Esophagus muscularis mucosa (tissue), 4 donors: ENCODE measurements at regions not wholly inside any gene's neighbourhood (a gene's known extent, or its start where the extent isn't known, plus 50 kb on each side); places are given as distances from the start of the nearest gene placed in this dataset.

Experiments
- EP300 ChIP-seq: sonication (generic); formaldehyde crosslinking; IDR thresholded peaks from one replicate; pipeline ENCODE4 v1.6.1; 2017; ENCODE audit warnings: antibody characterized with exemption
- POLR2A ChIP-seq: fragments of 450-650 bp; IDR thresholded peaks from one replicate; pipeline ENCODE4 v1.6.1; 2017; ENCODE audit warnings: antibody characterized with exemption, moderate library complexity, mild to moderate bottlenecking, low read depth
- POLR2AphosphoS5 ChIP-seq, 2 donors: sonication (generic); formaldehyde crosslinking; IDR thresholded peaks; one replicate each; pipeline ENCODE4 v1.6.1; 2017; ENCODE audit warnings: antibody characterized with exemption in 2 of 2
- TF ChIP-seq, protein P1 (sequence below), 3 experiments: fragments of 200-600 bp in 2 of 3; fragments of 450-650 bp in 1 of 3; sonication (generic) in 2 of 3; IDR thresholded peaks; one replicate each; pipeline ENCODE4 v1.5.1; 2017 to 2019; ENCODE audit warnings: antibody characterized with exemption in 3 of 3, mild to moderate bottlenecking in 2 of 3, moderate library complexity in 1 of 3

- TF ChIP-seq, protein P1, sequence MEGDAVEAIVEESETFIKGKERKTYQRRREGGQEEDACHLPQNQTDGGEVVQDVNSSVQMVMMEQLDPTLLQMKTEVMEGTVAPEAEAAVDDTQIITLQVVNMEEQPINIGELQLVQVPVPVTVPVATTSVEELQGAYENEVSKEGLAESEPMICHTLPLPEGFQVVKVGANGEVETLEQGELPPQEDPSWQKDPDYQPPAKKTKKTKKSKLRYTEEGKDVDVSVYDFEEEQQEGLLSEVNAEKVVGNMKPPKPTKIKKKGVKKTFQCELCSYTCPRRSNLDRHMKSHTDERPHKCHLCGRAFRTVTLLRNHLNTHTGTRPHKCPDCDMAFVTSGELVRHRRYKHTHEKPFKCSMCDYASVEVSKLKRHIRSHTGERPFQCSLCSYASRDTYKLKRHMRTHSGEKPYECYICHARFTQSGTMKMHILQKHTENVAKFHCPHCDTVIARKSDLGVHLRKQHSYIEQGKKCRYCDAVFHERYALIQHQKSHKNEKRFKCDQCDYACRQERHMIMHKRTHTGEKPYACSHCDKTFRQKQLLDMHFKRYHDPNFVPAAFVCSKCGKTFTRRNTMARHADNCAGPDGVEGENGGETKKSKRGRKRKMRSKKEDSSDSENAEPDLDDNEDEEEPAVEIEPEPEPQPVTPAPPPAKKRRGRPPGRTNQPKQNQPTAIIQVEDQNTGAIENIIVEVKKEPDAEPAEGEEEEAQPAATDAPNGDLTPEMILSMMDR (IDR thresholded peaks at IDR 0.05): no peak
- TF ChIP-seq EP300 (no peak), POLR2A (no peak), POLR2AphosphoS5 (IDR thresholded peaks at IDR 0.05) (no peak)
Measured at GRCh38 chrX:39903343-39903742, 194.4 kb downstream of the BCOR start.
